SK-N-SH treated with all-trans-retinoic acid at 6 μM for 48 hours (cell line): ENCODE measurements at regions not wholly inside any gene's neighbourhood (a gene's known extent, or its start where the extent isn't known, plus 50 kb on each side); places are given as distances from the start of the nearest gene placed in this dataset.

Experiments used
- BACH2 ChIP-seq: fragments of 250-450 bp; sonication (Bioruptor Pico); IDR thresholded peaks from 2 replicates; pipeline ENCODE4 v1.9.0; 2021; ENCODE audit warnings: mild to moderate bottlenecking, borderline replicate concordance
- CSDC2 ChIP-seq: fragments of 250-450 bp; sonication (Bioruptor Pico); IDR thresholded peaks from 2 replicates; pipeline ENCODE4 v1.5.0; 2020; ENCODE audit warnings: mild to moderate bottlenecking, moderate library complexity
- ISL1 ChIP-seq: fragments of 250-450 bp; sonication (Bioruptor Pico); IDR thresholded peaks from 2 replicates; pipeline ENCODE4 v2.1.2; 2022; ENCODE audit warnings: mild to moderate bottlenecking, moderate library complexity
- OSR1 ChIP-seq: fragments of 250-450 bp; sonication (Bioruptor Pico); IDR thresholded peaks from 2 replicates; pipeline ENCODE4 v1.8.0; 2022; ENCODE audit warnings: moderate library complexity, mild to moderate bottlenecking, inconsistent platforms
- ZFP3 ChIP-seq: fragments of 250-450 bp; sonication (Bioruptor Pico); IDR thresholded peaks from 2 replicates; pipeline ENCODE4 v1.5.0; 2020; ENCODE audit warnings: mild to moderate bottlenecking, moderate library complexity
- ZNF8 ChIP-seq: fragments of 450-650 bp; formaldehyde crosslinking; IDR thresholded peaks from 2 replicates; pipeline ENCODE4 v1.5.0; 2020; ENCODE audit warnings: mild to moderate bottlenecking, moderate library complexity
- TF ChIP-seq, protein P1 (sequence below): fragments of 250-450 bp; sonication (Bioruptor Pico); IDR thresholded peaks from 2 replicates; pipeline ENCODE4 v1.5.1; 2020; ENCODE audit warnings: low read depth, mild to moderate bottlenecking, moderate library complexity
- TF ChIP-seq, protein P2 (sequence below): fragments of 250-450 bp; sonication (Bioruptor Pico); IDR thresholded peaks from 2 replicates; pipeline ENCODE4 v1.8.0; 2020; ENCODE audit warnings: mild to moderate bottlenecking, moderate library complexity, borderline replicate concordance

DNA sequence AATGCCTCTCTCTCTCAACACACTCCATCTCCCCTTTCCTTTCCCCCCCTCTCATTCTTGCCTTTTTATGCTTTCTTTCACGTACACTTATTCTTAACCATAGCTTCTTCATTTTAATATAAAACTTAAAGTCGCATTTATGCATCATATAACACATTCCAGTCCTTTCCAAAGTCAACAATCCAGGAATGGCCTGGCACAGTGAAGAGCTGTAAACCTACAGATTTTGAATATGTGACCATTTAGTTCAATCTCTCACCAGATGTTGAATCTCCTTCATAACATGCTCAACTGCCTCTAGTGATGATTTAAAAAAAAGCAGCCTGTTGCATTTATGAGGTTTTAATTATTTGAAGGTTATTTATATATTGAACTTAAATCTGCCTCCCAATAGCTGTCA lies 186.2 kb upstream of the GRAMD2B start:
- no peak for TF ChIP-seq ZNF8 (CRISPR knock-in tag)
- TF ChIP-seq CSDC2 = no peak
- TF ChIP-seq, protein P1, sequence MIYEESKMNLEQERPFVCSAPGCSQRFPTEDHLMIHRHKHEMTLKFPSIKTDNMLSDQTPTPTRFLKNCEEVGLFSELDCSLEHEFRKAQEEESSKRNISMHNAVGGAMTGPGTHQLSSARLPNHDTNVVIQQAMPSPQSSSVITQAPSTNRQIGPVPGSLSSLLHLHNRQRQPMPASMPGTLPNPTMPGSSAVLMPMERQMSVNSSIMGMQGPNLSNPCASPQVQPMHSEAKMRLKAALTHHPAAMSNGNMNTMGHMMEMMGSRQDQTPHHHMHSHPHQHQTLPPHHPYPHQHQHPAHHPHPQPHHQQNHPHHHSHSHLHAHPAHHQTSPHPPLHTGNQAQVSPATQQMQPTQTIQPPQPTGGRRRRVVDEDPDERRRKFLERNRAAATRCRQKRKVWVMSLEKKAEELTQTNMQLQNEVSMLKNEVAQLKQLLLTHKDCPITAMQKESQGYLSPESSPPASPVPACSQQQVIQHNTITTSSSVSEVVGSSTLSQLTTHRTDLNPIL (CRISPR knock-in tag) = no peak
- no peak for TF ChIP-seq ISL1 (CRISPR knock-in tag)
- TF ChIP-seq ZFP3 (CRISPR knock-in tag) = no peak
- TF ChIP-seq, protein P2, sequence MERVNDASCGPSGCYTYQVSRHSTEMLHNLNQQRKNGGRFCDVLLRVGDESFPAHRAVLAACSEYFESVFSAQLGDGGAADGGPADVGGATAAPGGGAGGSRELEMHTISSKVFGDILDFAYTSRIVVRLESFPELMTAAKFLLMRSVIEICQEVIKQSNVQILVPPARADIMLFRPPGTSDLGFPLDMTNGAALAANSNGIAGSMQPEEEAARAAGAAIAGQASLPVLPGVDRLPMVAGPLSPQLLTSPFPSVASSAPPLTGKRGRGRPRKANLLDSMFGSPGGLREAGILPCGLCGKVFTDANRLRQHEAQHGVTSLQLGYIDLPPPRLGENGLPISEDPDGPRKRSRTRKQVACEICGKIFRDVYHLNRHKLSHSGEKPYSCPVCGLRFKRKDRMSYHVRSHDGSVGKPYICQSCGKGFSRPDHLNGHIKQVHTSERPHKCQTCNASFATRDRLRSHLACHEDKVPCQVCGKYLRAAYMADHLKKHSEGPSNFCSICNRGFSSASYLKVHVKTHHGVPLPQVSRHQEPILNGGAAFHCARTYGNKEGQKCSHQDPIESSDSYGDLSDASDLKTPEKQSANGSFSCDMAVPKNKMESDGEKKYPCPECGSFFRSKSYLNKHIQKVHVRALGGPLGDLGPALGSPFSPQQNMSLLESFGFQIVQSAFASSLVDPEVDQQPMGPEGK (CRISPR knock-in tag) = no peak
- TF ChIP-seq BACH2 (CRISPR knock-in tag) = no peak
- no peak for TF ChIP-seq OSR1 (CRISPR knock-in tag)
